HG03108 (cell line): ENCODE measurements at regions not wholly inside any gene's neighbourhood (a gene's known extent, or its start where the extent isn't known, plus 50 kb on each side); places are given as distances from the start of the nearest gene placed in this dataset.
"Not testable (repeated sequence)": the region's sequence is repeated elsewhere in the genome, so short reads cannot be mapped to it uniquely, and the experiment has no call there.

ENCODE experiments used
- ATAC-seq: cut with Tn5 transposase; IDR thresholded peaks from one replicate; pipeline ENCODE4 v1.9.1; 2021; ENCODE audit warnings: moderate library complexity; ENCODE audit not compliant: unreplicated experiment

- no peak for ATAC-seq
These were observed 600.9 kb downstream of the CDH8 start for GRCh38 chr16:61435346-61435745.

DNA sequence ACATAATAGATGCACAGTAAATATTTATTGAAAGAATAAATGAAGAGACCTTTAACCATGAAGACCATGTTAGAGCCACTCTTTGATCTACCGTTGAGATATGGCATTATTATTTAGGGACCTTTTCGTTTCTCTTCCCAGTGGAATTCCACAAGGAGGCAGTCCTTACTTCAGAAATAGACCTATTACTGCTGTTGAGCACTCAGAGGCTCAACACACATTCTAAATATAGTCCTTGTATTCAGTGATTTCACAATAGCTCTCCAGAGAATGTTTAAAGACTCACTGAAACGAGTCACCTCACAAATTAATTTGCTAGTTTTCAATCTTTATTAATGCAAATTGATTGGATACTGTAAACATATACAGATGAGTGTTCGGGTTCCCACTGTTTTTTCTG is 603.8 kb downstream of the CDH8 start:
- ATAC-seq: no peak

- no peak for ATAC-seq
These were observed 615.1 kb downstream of the CDH8 start for GRCh38 chr16:61421111-61421510.

- no peak for ATAC-seq
These were observed 616.4 kb downstream of the CDH8 start for GRCh38 chr16:61419791-61420190.

- ATAC-seq: not testable (repeated sequence)
These were observed 617.4 kb downstream of the CDH8 start for GRCh38 chr16:61418802-61419201.

DNA sequence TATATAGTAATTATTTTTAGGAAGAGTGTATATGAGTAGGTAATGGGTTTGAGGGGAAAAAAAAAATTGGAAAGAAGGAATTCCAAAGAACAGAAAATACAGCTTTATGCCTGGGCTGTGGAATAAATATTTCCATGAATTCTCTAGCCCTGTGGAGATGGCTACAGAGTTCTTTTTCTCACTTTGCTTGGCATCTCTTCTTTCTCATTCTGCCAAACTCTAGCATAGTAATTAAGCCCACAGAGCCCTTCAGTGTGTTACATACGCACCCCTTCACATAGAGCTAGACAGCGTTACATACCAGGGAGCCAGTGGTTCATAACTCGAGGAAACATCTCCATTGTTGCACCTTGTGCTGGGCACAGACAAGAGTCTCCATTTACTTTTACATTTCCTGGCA is 621.1 kb downstream of the CDH8 start:
- ATAC-seq: no peak

DNA sequence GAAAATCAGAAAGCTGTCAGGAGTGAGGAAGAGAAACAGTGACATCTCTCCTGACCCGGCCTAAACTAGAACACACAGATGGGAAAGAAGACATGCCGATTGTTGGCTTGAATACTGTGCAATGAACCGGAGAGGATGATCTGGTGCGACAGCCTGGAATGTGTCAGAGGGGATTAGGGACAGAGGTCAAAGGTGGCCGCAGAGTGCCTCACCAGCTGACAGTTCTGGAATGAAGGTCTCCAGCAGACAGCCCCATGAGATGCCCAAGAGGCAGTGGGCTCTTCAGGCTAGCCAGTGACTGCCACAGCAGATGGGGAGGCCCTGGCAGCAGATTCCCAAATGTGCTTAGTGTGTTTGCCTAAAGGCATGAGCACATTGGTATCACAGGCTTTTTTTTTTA is 623.2 kb downstream of the CDH8 start:
- no peak for ATAC-seq

- ATAC-seq: no peak
These were observed 623.7 kb downstream of the CDH8 start for GRCh38 chr16:61412562-61412961.

GRCh38 chr16:61409604-61410003 is 626.6 kb downstream of the CDH8 start:
- no peak for ATAC-seq

DNA sequence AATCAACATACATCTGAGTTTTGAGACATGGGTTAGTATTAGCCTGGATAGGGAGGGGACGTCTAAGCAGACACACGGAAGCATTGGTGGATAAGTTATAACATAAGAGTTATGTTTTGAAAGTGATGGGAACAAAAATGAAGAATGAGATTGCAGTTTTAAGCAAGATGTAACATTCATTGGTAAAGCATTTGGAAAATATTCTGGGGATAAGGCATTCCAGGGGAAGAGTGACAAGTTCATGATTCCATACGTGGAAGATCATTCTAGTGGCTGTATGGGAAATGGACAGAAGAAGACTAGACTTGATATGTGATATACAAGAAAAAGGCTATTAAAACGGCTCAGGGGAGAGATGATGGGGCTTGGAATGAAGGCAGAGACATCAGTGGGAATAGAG is 632.9 kb downstream of the CDH8 start:
- no peak for ATAC-seq

GRCh38 chr16:61391896-61392295 is 644.3 kb downstream of the CDH8 start:
- ATAC-seq: no peak

DNA sequence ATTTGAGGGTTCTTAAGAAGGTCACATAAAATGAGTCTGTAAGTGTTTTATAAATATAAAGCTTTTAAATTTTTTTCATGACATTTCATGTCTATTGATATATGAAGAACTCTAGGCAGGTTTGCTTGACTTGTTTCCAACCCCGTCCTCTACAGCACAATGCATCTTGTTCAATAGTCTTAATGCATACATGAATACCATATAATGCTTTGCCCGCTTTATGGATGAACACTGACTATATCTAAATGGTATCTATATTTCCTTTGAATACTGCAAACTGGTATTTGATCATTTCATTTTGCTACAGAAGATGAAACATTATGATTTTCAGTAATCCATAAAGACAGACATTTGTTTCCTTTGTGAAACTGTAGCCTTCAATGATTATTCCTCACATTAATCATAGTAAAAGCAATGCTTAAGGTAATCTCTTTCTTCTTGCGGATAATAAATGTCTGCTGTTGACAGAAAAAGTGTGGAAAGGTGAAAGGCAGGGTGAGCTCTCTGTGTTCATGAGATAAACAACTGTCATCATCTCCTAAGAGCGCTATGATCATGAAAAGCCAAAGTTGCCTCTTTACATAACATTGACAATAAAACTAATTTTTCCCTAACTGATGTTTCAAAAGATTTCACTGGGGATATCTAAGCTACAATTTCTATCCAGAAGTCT is 645.1 kb downstream of the CDH8 start:
- ATAC-seq: no peak

- ATAC-seq: no peak
These were observed 650.7 kb downstream of the CDH8 start for GRCh38 chr16:61385392-61386071.

GRCh38 chr16:61382435-61382834 is 653.8 kb downstream of the CDH8 start:
- no peak for ATAC-seq

DNA sequence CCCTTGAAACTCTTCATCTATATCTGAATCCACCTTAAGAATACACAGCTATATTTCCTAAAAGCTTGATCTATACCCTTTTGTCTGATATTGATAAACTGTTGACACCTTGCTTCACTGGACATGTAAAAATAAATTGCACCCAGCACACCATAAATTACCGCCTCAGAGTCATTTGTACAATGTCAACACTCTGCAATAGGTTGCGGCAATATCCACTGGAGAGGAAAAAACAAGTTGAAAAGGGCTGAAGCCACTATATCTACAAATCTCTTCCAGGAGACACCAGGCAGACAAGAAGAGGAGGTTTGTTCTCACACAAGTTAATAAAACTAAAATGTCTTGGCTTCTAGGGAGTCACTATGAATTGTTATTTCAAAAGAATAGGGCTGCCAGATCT is 656.9 kb downstream of the CDH8 start:
- no peak for ATAC-seq

DNA sequence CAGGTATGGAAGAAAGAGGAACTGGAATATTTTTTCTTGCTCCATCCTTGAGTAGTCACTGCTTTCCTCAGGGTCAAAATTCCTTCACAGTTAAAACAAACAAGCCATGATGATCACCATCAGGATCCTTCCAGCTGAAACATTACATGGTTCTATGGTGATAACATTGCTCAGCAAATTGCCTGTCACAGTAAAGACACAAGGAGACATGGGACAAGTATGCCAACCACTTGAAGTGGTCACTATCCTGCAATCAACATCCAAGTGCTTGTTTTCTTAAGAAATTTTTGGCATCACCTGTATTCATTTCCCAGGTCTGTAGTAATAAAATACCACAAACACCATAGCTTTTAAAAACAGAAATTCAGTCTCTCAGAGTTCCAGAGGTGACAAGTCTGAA is 662.2 kb downstream of the CDH8 start:
- no peak for ATAC-seq

GRCh38 chr16:61371881-61372280 is 664.4 kb downstream of the CDH8 start:
- no peak for ATAC-seq

GRCh38 chr16:61371388-61371787 is 664.9 kb downstream of the CDH8 start:
- ATAC-seq: no peak

- ATAC-seq: no peak
These were observed 665.7 kb downstream of the CDH8 start for GRCh38 chr16:61370564-61370963.

GRCh38 chr16:61366006-61366405 is 670.2 kb downstream of the CDH8 start:
- no peak for ATAC-seq

GRCh38 chr16:61364990-61365389 is 671.2 kb downstream of the CDH8 start:
- no peak for ATAC-seq

DNA sequence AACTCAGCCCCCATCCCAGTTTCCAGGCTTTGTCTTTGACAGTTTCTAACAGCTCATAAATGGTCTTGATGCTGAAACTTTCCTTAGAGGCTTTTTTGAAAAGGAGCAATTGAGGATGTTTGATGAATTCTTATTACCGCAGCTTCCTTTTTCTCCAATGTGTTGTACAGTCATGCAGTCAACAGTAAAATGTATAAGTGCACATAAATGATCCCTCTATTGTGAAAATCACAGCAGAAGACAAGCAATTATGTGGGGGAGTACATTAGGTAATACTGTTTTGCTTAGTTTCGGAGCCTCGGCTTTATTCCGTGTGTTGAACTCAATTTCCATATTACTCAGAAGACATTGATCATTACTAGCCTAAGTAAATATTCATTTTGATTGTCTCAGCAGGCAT is 673.7 kb downstream of the CDH8 start:
- no peak for ATAC-seq

DNA sequence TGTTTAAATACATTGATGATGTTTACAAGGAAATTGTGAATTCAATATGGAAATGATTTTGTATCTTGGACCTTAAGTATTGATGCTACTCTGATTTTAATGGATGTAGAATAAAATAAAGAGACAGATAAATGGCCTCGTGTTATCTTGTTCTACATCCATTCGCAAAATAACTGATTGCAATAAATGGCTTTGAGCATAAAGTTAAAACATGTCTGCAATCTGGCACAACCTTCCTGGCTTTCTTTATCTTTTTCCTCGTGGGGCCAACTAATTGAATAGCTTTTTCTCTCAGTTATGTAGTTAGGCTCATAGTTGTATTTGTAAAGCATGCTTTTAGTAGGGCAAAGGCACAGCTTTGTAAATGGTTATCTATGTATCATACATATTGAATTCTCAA is 691.4 kb downstream of the CDH8 start:
- ATAC-seq: no peak
